Vagina (tissue), 2 donors: ENCODE measurements at regions not wholly inside any gene's neighbourhood (a gene's known extent, or its start where the extent isn't known, plus 50 kb on each side); places are given as distances from the start of the nearest gene placed in this dataset.

Experiments
- POLR2A ChIP-seq, 2 donors: fragments of 450-650 bp; IDR thresholded peaks; one replicate each; pipeline ENCODE4 v1.6.1; 2017; ENCODE audit warnings: antibody characterized with exemption in 2 of 2, mild to moderate bottlenecking in 2 of 2, moderate library complexity in 2 of 2
- POLR2AphosphoS5 ChIP-seq, 2 donors: sonication (generic); formaldehyde crosslinking; IDR thresholded peaks; one replicate each; pipeline ENCODE4 v1.9.0; 2017; ENCODE audit warnings: antibody characterized with exemption in 2 of 2, mild to moderate bottlenecking in 2 of 2, low read depth in 1 of 2; ENCODE audit not compliant: insufficient read depth in 1 of 2
- TF ChIP-seq, protein P1 (sequence below), 3 experiments: fragments of 450-650 bp in 2 of 3; fragments of 200-600 bp in 1 of 3; sonication (generic) in 1 of 3; IDR thresholded peaks; one replicate each; pipeline ENCODE4 v1.5.1; 2017 to 2019; ENCODE audit warnings: antibody characterized with exemption in 3 of 3, mild to moderate bottlenecking in 2 of 3, moderate library complexity in 2 of 3

DNA sequence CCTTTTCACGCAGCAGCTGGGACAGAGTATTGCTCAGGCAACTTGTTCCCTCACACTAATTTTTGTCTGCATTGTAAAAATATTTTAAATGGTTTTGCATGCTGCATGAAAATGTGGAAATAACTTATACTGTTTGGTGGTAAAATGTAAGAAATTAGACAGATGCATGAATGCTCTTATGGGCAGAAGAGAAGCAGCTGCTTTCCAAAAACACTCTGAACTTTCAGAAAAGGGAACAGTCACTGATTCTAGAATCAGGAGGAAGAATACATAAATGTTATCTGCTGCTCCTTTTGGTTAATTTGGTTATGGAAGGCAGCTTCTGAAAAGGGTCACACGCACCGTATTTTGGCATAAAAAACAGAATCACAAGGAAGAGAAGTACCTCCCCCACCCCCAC, 87.0 kb upstream of the RUNX1 start:
- TF ChIP-seq POLR2A (IDR thresholded peaks at IDR 0.05) (no peak), POLR2AphosphoS5 (IDR thresholded peaks at IDR 0.05; ENCODE audit: insufficient read depth in 1 of 2, low read depth in 1 of 2) (no peak)
- TF ChIP-seq, protein P1, sequence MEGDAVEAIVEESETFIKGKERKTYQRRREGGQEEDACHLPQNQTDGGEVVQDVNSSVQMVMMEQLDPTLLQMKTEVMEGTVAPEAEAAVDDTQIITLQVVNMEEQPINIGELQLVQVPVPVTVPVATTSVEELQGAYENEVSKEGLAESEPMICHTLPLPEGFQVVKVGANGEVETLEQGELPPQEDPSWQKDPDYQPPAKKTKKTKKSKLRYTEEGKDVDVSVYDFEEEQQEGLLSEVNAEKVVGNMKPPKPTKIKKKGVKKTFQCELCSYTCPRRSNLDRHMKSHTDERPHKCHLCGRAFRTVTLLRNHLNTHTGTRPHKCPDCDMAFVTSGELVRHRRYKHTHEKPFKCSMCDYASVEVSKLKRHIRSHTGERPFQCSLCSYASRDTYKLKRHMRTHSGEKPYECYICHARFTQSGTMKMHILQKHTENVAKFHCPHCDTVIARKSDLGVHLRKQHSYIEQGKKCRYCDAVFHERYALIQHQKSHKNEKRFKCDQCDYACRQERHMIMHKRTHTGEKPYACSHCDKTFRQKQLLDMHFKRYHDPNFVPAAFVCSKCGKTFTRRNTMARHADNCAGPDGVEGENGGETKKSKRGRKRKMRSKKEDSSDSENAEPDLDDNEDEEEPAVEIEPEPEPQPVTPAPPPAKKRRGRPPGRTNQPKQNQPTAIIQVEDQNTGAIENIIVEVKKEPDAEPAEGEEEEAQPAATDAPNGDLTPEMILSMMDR (IDR thresholded peaks at IDR 0.05), result no peak
